NCI-H1105 (cell line): ENCODE measurements at regions not wholly inside any gene's neighbourhood (a gene's known extent, or its start where the extent isn't known, plus 50 kb on each side); places are given as distances from the start of the nearest gene placed in this dataset.
"Not testable (repeated sequence)": the region's sequence is repeated elsewhere in the genome, so short reads cannot be mapped to it uniquely, and the experiment has no call there.

Source experiments
- DNase-seq: peaks from one replicate; lab custom pipeline; 2025; lab: John Stamatoyannopoulos, UW

DNA sequence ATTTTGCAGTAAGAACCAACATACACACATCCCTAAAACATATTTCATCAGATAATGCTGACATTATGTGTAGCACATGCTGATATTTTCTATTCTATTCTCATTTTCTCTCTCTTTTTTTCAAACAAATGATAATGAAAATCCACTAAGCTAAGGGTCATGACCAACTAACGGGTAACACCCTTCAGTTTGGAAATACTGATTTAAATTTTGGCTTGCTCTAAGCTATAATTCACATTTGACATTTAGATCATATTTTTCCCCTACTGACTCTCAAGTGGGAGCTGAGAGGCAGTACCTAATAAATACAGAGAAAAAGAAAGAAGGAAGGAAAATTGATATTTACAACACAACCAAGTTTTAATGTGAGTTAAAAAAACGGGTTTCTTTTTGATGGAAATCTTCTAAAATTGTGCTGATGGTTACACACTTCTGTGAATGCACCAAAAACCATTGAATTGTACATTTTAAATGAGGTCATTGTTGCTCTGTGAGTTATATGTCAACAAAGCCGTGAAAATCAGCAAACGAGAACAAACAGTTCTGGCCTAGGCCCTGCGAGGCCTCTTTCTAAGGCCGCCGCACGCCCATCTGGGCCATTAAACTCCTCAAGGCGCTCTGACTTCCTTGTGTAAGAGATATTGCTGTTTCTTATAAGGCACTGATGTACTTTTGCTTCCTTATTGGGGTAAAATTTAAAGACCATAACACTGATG lies 124.2 kb downstream of the GALR1 start:
- no peak for DNase-seq

DNA sequence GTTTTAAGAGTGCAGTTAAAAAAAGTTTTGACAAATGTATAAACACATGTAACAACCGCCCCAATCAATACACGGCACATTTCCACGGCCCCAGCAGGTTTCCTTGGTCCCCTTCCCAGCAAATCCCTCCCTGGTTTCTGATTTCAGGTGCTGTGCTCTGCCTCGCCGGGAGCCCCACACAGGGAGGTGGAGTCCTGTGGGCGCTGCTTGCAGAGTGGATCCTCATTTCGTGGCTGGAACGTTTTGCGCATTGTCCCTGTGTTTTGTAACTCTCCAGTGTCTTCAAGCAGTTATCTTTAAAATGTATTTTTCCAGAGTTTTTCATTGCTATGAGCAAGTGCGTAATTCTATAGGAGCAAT lies 124.8 kb downstream of the GALR1 start:
- no peak for DNase-seq

DNA sequence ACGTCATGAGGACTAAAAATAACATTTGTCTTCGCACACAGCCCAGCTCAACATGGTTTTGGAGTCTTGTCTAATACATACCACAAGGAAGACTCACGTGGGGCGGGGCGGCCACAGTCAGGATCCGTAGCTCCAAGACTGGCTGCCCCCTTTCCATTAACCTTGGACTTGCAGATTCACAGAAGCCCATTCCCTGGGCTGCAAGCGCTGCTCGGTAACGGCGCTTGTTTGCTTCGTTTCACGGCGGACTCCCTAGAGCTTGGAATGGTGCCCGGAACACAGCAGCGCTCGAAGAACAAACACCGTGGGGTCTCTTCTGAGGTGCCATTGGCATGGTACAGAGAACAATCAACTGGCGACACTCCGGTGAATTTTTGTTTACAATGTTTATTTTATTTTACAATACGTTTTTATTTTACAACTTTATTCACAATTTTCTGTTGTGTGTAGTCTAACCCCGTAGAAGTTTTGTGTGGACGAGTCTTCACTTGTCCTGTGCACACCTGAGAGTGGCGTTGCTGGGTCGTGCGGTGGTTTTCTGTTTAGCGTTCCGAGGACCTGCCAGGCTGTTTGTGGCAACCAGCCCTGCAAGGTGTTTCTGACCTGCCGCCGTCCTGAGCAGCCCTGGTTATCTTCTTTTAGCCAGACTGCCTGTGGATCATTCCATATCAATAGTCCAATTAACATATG lies 126.5 kb downstream of the GALR1 start:
- DNase-seq = peak; percentile 62

DNA sequence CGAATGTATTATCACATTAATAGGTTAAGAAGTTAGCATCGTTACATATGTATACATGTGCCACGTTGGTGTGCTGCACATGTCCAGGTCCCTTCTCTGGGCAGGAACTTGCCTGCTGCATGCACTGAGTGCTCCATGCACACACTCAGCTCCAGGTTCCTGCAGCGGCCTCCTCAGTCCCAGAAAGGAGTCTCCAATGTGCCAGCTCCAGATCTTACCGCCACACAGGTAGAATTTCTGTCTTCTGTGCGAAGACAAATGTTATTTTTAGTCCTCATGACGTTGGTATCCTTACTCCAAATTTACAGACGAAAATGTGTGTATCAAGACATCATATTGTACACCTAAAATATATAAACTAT lies 127.1 kb downstream of the GALR1 start:
- DNase-seq = no peak

DNA sequence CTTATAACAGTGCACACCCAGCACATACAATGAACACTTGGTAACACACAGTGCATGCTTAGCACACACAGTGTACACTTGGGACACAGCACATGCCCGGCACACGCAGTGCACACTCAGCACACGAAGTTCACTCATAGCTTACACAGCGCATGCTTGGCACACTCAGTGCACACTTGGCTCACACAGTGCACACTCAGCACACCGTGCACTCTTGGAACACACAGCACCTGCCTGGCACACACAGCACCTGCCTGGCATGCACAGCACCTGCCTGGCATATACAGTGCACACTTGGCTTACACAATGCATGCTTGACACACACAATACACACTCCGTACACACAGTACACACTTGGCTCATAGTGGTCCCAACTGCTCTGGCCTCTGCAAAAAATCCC lies 128.2 kb downstream of the GALR1 start:
- DNase-seq = no peak

DNA sequence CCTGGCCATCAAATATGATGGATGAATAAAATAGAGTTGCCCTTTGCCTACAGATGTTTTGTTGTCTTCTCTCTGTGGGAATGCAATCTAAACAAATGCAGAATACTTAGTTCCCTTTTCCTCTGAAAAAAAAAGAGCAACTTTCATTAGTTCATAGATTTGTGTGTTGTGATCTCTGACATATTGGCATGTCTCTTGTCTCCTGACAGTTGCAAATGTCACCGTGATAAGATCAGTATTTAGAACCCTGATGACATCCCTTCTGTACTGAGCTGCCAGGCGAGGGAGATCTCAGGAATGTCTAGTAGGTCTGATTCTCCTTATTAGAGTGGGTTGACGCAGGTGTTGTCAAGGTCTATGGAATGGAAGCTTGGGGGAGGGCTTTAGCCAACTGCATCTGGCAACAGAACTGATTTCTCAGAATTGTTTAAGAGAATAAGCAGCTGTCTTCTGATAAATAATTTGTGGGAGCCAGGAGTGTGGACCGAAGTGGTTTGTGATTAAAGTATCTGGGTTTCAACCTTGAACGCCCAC lies 130.4 kb downstream of the GALR1 start:
- no peak for DNase-seq

DNA sequence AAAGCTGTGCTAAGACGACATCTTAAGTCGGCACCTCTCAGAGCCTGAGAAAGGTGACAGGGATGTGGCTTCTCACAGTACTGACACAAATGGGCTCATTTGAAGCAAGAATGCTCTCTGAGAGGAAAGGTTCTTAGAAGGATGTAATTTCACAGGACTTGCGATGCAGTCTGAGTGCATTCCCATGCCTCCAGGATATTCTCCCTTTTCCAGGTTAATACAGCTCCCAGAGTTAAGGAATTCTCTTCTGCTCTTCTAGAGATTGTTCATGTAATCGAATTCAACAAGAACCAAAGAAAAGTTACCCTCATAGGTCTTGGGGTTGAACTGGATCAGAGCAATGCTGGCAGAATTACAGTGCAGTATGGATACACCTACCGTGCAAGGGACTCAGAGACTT lies 131.0 kb downstream of the GALR1 start:
- DNase-seq = no peak

DNA sequence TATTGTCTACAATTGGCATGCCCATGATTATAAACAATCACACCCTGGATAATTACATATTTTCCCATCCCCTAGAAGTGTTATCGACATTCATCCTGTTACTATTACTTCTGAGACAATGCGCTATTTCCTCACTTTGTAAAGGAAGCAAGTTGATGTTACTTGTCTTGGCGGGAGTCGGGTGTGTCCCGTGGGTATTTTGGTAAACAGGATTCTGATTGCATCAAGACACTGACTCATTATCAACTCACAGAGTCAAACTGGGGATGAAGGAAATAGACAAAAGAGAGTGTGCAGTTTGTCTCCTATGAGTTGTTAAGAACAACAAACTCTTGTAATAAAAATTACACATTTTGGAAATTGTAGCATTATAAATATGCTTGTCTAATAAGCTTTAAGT lies 142.7 kb downstream of the GALR1 start:
- no peak for DNase-seq

DNA sequence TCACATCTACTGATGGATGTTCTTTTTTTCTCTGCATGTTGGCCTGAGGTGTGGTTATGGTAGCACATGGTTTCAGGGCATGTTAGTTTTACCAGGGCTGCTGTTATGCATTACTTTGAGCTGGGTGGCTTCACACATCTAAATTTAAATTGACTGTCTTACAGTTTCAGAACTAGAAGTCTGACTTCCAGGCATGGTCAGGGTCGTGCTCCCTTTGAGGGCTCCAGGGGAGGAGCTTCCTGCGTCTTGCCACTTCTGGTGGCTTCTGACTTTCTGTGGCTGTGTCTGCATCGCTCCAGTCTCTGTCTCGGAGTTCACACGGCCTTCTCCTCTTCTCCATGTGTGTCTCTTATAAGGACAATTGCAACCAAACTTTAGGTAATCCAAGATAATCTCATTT lies 143.9 kb downstream of the GALR1 start:
- no peak for DNase-seq

DNA sequence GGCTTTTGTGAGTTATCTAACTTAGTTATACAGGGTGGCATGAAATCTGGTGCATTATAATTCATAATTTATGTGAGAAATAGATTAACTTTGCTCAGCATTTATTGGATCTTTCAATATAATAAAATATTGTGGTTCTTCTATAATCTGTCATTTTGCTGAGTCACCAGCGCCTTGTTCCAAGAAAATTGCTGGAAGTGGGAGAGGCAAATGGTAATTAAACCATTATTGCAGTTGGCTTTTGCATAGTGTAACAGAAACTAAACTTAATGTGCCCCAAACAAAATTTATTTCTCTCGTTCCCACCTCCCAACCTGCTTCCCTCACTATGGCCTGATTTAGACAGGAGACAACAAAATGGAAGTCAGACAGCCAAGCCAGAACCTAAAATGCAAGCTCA lies 146.3 kb downstream of the GALR1 start:
- no peak for DNase-seq

DNA sequence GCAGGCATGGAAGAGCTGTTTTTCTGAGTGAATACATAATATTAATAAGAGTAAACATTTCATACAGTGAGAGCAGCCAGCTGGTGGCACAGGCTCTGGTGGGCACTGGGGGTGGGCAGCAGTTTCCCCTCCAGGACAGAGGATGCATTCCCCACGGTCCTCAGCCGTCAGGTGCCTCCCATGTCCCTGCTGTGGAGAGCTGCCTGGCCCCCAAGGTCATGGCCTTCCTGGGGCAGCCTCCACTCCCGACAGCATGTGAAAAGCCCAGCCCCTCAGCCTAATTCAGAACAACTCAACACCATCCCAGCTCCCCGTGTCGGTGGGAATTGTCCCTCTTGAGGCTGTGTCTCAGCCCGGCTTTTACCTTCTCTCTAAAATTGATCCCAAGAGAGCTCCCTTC lies 147.4 kb downstream of the GALR1 start:
- DNase-seq = no peak

DNA sequence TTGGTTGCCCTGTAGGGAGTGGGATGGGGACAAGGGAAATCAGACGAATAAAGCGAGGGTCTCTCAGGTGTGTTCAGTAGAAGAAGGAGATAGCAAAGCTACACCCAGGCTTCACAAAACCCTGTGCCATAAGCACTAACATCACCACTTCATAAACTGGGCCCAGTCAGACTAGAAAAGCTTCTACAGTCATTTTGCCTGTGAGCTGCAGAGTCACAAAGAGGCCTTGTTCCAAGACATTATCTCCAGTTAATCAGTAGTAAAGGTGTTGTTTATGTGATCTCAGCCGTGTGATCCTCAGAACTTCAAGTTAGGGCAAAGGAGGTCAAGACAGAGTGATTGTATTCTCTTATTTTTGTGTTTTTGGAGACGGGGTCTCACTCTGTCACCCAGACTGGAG lies 148.0 kb downstream of the GALR1 start:
- DNase-seq = no peak

DNA sequence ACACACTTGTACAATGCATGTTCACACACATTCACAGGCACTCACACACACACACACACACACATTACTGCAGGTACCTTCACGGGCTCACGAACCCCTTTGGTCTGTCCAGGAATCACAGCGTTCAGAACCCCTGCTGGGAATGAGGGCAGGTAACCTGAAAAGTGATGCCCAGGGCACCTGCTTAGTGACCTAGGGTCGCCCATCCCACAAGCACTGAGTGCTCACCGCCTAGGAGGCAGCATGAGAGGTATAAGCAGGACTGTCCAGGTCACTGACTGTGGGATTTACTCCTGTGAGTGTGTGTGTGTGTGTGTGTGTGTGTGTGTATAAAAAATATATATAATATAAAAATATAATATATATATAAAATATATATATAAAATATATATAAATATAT lies 150.9 kb downstream of the GALR1 start:
- no peak for DNase-seq

DNA sequence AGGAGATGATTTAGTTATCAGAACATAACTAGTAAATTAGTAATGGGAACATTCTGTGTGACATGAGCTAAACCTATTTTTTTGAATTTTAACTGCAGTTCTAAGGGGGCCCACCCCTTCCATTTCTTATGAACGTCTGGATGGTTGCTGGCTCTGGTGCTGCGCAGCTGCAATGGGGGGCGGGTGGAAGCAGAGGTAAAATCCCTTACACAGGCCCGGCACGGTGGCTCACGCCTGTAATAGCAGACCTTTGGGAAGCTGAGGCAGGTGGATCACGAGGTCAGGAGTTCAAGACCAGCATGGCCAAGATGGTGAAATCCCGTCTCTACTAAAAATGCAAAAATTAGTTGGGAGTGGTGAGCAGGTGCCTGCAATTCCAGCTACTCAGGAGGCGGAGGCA lies 151.5 kb downstream of the GALR1 start:
- DNase-seq = no peak

DNA sequence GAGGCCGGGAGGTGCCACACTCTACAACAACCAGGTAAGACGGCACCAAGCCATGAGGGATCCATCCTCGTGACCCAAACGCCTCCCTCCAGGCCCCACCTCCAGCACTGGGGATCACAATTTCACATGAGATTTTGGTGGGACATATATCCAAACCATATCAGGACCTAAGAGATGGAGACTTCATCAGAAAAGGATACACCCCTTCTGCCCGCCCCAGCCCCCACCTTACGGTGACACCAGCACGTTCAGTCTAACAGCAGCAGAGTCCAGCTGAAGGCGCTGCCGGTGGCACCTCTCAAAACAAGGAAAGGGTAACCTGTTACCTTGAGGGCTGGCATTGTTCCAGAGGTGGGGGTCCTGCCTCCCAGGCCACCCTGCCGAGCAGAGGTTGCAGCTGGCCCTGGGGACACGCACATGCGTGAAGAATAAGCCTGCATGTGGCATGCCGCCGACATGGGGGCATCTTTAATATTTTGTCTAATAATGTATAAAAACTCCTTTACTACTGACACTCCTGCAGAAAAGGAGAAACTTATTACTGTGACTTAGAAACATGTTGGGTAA lies 154.4 kb downstream of the GALR1 start:
- DNase-seq = no peak

DNA sequence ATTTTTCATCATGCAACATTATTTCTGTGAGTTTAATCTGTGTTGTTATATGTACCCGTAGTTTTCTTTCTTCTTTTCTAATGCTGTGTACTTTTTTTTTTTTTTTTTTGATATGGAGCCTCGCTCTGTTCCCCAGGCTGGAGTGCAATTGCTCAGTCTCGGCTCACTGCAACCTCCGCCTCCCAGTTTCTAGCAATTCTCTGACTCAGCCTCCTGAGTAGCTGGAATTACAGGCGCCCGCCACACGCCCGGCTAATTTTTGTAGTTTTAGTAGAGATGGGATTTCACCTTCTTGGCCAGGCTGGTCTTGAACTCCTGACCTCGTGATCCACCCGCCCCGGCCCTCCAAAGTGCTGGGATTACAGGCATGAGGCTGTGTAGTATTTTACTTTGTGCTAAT lies 155.4 kb downstream of the GALR1 start:
- no peak for DNase-seq

DNA sequence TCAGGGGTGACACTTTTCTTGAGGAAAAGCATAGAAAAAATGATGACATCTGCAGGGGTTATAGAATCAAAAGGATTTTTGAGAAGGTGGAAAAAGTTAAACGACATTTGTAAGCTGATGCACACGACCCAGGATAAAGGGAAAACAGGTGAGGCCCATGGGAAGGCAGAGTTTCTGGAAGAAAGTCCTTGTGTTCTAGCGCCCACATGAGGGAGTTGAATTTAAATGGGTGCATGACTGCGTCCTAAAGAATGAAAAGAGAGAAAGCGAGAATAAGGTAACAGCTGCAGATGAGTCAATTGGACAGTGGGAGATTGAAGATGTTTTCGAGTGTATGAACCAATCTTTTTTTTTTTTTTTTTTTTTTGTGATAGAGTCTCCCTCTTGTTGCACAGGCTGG lies 158.1 kb downstream of the GALR1 start:
- no peak for DNase-seq

DNA sequence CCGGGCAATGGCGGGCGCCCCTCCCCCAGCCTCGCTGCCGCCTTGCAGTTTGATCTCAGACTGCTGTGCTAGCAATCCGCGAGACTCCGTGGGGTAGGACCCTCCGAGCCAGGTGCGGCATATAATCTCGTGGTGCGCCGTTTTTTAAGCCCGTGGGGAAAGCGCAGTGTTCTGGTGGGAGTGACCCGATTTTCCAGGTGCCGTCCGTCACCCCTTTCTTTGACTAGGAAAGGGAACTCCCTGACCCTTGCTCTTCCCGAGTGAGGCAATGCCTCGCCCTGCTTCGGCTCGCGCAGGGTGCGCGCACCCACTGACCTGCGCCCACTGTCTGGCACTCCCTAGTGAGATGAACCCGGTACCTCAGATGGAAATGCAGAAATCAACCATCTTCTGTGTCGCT lies 171.9 kb downstream of the GALR1 start:
- not testable (repeated sequence) for DNase-seq

DNA sequence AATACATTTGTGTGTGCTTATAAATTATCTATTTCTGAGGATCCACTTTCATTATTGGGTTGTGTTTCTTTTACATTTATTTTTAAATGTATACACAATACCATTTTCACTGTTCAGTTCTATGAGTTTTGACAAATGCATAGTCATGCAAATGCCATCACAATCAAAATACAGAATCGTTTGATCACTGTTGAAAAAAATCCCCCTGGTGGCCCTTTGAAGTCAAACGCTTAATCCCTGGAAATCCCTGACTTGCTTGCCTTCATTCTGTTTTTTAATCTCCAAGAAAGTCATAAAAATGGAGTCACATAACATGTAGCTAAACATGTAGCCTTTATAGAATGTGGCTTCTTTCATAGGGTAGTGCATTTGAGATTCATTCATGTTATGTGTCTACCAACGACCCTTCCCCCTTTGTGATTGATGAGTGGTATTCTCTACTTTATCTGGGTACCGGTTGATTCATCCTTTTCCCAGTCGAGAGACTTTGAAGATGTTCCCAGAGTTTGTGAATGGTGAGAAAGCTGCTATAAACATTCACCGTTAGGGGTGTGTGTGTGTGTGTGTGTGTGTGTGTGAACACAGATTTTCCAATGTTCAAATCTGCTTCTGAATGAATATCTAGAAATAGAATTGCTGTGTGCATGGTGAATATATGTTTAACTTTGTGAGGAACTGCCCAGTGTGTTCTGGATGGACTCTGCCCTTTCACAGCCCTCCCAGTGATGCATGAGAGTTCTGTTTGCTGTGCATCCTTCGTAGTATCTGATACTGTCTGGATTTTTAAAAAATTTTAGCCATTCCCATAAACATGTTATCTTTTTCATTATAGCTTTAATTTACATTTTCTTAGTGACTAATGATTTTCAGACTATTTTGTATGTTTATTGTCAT lies 173.6 kb downstream of the GALR1 start:
- no peak for DNase-seq

DNA sequence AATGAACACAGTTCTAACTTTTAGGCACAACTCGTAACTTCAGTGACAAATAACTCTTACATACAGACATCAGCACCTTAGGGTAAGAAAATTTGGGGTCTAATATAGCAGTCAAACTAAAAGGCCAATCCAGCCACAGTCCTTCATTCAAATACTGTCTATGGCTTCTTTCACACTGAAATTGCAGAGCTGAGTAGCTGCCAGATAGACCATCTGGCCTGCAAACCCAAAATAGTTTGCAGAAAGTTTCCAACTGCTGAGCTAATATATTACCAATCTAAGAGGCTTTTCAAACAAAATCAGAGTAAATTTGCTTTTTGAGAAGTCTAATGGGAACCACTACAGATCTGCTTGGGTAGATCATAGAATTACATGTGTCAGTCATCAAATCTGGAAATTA lies 183.4 kb downstream of the GALR1 start:
- DNase-seq = no peak

DNA sequence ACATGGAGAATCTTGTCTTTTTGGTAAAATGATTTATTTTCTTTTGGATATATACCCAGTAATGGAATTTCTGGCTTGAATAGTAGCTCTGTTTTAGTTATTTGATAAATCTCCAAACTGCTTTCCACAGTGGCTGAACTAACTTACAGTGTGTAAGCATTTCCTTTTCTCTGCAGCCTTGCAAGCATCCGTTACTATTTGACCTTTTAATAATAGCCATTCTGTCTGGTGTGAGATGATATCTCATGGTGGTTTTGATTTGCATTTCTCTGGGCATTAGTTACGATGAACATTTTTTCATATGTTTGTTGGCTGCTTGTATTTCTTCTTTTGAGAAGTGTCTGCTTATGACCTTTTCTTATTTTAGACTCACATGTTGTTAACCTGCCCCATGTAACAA lies 190.2 kb downstream of the GALR1 start:
- no peak for DNase-seq

DNA sequence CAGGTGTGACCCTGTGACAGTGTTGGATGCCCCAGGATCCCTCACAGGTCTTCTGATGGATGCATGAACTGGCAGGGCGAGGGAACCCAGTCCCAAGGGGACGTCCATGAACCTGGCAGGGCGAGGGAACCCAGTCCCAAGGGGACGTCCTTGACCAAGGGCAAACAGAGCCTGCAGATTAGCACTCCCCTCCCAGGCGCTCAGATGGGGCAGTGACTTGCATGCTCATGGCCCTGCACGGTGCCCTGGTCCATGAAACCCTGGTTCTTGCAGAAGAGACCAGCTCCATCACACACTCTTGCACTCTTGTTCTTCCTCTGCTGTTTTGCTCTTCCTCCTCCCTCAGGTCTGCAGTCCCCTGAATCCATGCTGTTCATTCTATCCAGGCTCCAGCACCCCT lies 192.7 kb downstream of the GALR1 start:
- no peak for DNase-seq

DNA sequence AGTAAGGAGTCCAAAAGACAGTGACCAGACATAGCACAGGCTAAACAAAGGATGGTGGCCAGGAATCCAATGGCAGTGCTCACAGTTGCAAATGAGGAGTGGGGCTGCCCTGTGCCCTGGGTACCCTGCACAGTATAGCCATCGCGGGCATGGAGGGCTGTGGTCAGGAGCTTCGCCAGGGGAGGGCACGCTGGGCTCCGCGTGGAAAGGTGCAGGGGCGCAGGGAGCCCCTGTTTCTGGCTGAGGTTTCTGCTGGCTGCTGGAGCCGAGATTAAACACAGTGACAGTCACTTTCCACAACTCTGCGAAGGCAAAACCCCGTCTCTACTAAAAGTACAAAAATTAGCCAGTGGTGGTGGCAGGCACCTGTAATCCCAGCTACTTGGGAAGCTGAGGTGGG lies 194.7 kb downstream of the GALR1 start:
- no peak for DNase-seq
